CD14-positive monocyte (primary cell): ENCODE measurements at regions not wholly inside any gene's neighbourhood (a gene's known extent, or its start where the extent isn't known, plus 50 kb on each side); places are given as distances from the start of the nearest gene placed in this dataset.

Experiments used
- DNase-seq, 3 donors: peaks; one replicate each; pipeline ENCODE4 v3.0.0-alpha.2; 2011 to 2022
- H2AFZ ChIP-seq: 2 replicates; pipeline ENCODE4 v1.6.0; 2012; ENCODE audit warnings: mild to moderate bottlenecking, low read depth, low read length, inconsistent platforms; ENCODE audit not compliant: insufficient read depth, poor library complexity, severe bottlenecking
- H3K27ac ChIP-seq, 2 donors: 1 replicate in 1 of 2; 2 replicates in 1 of 2; pipeline ENCODE4 v1.5.1; 2012 to 2013; ENCODE audit warnings: low read length in 2 of 2, control low read depth in 1 of 2, inconsistent platforms in 1 of 2, low read depth in 1 of 2, mild to moderate bottlenecking in 1 of 2
- H3K27me3 ChIP-seq, 2 donors: one replicate each; pipeline versions ENCODE4 v1.6.0 to v1.6.1; 2011 to 2013; ENCODE audit warnings: low read length in 2 of 2; ENCODE audit not compliant: control insufficient read depth in 2 of 2, insufficient read depth in 2 of 2
- H3K36me3 ChIP-seq, 2 donors: replicated peaks in 1 of 2; 1 replicate in 1 of 2; 2 replicates in 1 of 2; pipeline versions ENCODE4 v1.5.1 to v1.6.1; 2012 to 2013; ENCODE audit warnings: low read length in 2 of 2, control low read depth in 1 of 2, inconsistent platforms in 1 of 2, mild to moderate bottlenecking in 1 of 2; ENCODE audit not compliant: insufficient read depth in 2 of 2, control insufficient read depth in 1 of 2
- H3K4me1 ChIP-seq, 2 donors: 1 replicate in 1 of 2; 2 replicates in 1 of 2; pipeline versions ENCODE4 v1.5.1 to v1.6.1; 2012 to 2013; ENCODE audit warnings: low read length in 2 of 2, control low read depth in 1 of 2, inconsistent platforms in 1 of 2, mild to moderate bottlenecking in 1 of 2, moderate library complexity in 1 of 2; ENCODE audit not compliant: insufficient read depth in 2 of 2, control insufficient read depth in 1 of 2
- H3K4me2 ChIP-seq: replicated peaks from 2 replicates; pipeline ENCODE3; 2012; ENCODE audit warnings: low read length, moderate library complexity, mild to moderate bottlenecking; ENCODE audit not compliant: poor library complexity, severe bottlenecking; ENCODE audit errors: extremely low read depth
- H3K4me3 ChIP-seq, 3 experiments: fragments of 200-600 bp in 1 of 3; sonication (generic) in 1 of 3; replicated peaks in 1 of 3; 1 replicate in 2 of 3; 2 replicates in 1 of 3; pipeline ENCODE4 v1.5.1; 2011 to 2013; ENCODE audit warnings: low read length in 3 of 3, mild to moderate bottlenecking in 3 of 3, control low read depth in 2 of 3, low read depth in 2 of 3, inconsistent platforms in 1 of 3, moderate library complexity in 1 of 3
- H3K79me2 ChIP-seq: 2 replicates; pipeline ENCODE4 v1.6.0; 2012; ENCODE audit warnings: mild to moderate bottlenecking, control low read depth, inconsistent platforms, low read length, moderate library complexity; ENCODE audit not compliant: insufficient read depth
- H3K9ac ChIP-seq: 2 replicates; pipeline ENCODE4 v1.6.0; 2017; ENCODE audit warnings: low read length, mild to moderate bottlenecking; ENCODE audit not compliant: insufficient read depth, poor library complexity, severe bottlenecking
- H3K9me3 ChIP-seq, 2 donors: replicated peaks in 1 of 2; 1 replicate in 1 of 2; 2 replicates in 1 of 2; pipeline versions ENCODE4 v1.5.1 to v1.6.1; 2012 to 2013; ENCODE audit warnings: low read length in 2 of 2, control low read depth in 1 of 2; ENCODE audit not compliant: control insufficient read depth in 1 of 2, insufficient read depth in 1 of 2
- H4K20me1 ChIP-seq: 2 replicates; pipeline ENCODE4 v1.6.0; 2012; ENCODE audit warnings: mild to moderate bottlenecking, low read length, control low read depth, moderate library complexity; ENCODE audit not compliant: insufficient read depth
- H3K27ac Mint-ChIP-seq, 7 donors: one replicate each; pipeline ENCODE4 v1.8.0; 2020; ENCODE audit warnings: mild to moderate bottlenecking in 7 of 7, mixed read lengths in 7 of 7, moderate library complexity in 6 of 7, inconsistent platforms in 2 of 7
- H3K27me3 Mint-ChIP-seq, 3 donors: one replicate each; pipeline ENCODE4 v1.8.0; 2021 to 2022; ENCODE audit warnings: low read depth in 3 of 3, mild to moderate bottlenecking in 3 of 3, mixed read lengths in 3 of 3, moderate library complexity in 3 of 3, inconsistent platforms in 1 of 3
- H3K36me3 Mint-ChIP-seq, 2 donors: one replicate each; pipeline ENCODE4 v1.8.0; 2020; ENCODE audit warnings: mixed read lengths in 2 of 2, inconsistent platforms in 1 of 2, mild to moderate bottlenecking in 1 of 2
- H3K4me1 Mint-ChIP-seq: one replicate; pipeline ENCODE4 v1.8.0; 2020; ENCODE audit warnings: mild to moderate bottlenecking, mixed read lengths
- H3K4me3 Mint-ChIP-seq, 2 donors: one replicate each; pipeline ENCODE4 v1.8.0; 2020; ENCODE audit warnings: mild to moderate bottlenecking in 2 of 2, mixed read lengths in 2 of 2, moderate library complexity in 1 of 2
- H3K9me3 Mint-ChIP-seq, 7 donors: one replicate each; pipeline ENCODE4 v1.8.0; 2020 to 2022; ENCODE audit warnings: mixed read lengths in 7 of 7, mild to moderate bottlenecking in 6 of 7, moderate library complexity in 6 of 7, inconsistent platforms in 2 of 7
- WGBS: methylation state at CpG from one replicate; pipeline ENCODE4 v1.1.5; 2013; ENCODE audit warnings: missing lambda C conversion rate; ENCODE audit not compliant: insufficient coverage; 5-methylcytosine and 5-hydroxymethylcytosine counted together
- intact Hi-C, 2 donors: fragments of 100-400 bp; cut with micrococcal nuclease; formaldehyde crosslinking; loops; one replicate each; pipeline versions ENCODE4 v1.15.0 to v1.15.1; 2023
- TF ChIP-seq, protein P1 (sequence below): fragments of 200-600 bp; IDR thresholded peaks from one replicate; pipeline ENCODE4 v1.8.0; 2022; ENCODE audit warnings: antibody characterized with exemption, mild to moderate bottlenecking

DNA sequence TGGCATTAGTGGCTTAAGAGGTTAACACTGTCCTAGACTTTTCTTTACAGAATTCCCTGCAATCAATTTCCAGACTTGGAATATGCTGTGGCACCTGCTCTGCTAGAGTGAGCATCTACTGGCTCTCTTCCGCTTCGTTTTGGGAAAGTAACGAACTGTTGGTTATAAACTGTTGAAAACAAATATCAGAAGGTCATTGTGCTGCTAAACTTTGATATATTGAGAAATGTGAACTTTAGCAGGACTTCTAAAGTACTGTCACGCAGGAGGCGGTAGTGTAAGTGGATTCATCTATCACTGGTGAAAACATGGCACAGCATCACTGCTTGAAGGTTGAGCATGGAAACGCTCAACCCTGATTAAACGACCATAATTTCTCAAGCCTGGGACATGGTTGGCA lies 348.9 kb downstream of the FLRT2 start:
- no peaks in the 10 kb centered on the region for H3K27me3 ChIP-seq
- no peak overlapping the region for H3K4me3 ChIP-seq
- H3K36me3 Mint-ChIP-seq, result no peaks in the 10 kb centered on the region
- intact Hi-C loops, result no loop called here
- peaks cover 1 to 3% (median 2%) of the 10 kb centered on the region in 7 donors for H3K9me3 Mint-ChIP-seq
- no peak overlapping the region for H3K4me2 ChIP-seq
- H3K27ac ChIP-seq, result no peak overlapping the region
- H4K20me1 ChIP-seq, result no peaks in the 10 kb centered on the region
- 94% methylated on average over 3 of the region's 7 CpGs for WGBS
- H3K4me3 Mint-ChIP-seq, result no peak overlapping the region
- H2AFZ ChIP-seq, result no peak overlapping the region
- H3K36me3 ChIP-seq, result no peaks in the 10 kb centered on the region
- H3K9me3 ChIP-seq, result no peaks in the 10 kb centered on the region
- no peaks in the 10 kb centered on the region for H3K4me1 ChIP-seq
- no peaks in the 10 kb centered on the region for H3K79me2 ChIP-seq
- DNase-seq, result no peak
- TF ChIP-seq, protein P1, sequence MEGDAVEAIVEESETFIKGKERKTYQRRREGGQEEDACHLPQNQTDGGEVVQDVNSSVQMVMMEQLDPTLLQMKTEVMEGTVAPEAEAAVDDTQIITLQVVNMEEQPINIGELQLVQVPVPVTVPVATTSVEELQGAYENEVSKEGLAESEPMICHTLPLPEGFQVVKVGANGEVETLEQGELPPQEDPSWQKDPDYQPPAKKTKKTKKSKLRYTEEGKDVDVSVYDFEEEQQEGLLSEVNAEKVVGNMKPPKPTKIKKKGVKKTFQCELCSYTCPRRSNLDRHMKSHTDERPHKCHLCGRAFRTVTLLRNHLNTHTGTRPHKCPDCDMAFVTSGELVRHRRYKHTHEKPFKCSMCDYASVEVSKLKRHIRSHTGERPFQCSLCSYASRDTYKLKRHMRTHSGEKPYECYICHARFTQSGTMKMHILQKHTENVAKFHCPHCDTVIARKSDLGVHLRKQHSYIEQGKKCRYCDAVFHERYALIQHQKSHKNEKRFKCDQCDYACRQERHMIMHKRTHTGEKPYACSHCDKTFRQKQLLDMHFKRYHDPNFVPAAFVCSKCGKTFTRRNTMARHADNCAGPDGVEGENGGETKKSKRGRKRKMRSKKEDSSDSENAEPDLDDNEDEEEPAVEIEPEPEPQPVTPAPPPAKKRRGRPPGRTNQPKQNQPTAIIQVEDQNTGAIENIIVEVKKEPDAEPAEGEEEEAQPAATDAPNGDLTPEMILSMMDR, result no peak
- no peaks in the 10 kb centered on the region for H3K4me1 Mint-ChIP-seq
- H3K9ac ChIP-seq, result no peak overlapping the region
- no peaks in the 10 kb centered on the region for H3K27me3 Mint-ChIP-seq
- H3K27ac Mint-ChIP-seq, result no peak overlapping the region

DNA sequence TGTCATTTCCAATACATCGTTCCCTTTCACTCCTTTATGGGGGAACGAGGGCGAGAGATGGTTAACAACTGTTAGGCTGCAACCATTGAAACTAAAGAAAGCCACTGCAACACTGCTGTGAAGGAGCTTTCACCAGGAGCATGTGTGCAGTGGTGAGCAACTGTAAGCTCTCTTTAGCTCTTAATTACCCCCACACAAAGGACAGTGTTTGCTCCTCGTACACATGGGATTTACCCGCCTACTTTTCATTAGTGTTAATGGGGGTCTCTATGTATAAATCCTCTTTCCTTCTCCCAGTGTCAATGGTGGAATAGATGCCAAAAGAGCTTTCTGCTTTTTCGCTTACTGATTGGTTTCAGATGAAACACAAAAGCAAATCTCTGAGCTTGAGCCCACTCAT lies 343.1 kb downstream of the FLRT2 start:
- no peak for DNase-seq
- H3K27ac Mint-ChIP-seq, result no peak overlapping the region
- H3K4me2 ChIP-seq, result no peak overlapping the region
- TF ChIP-seq, protein P1, result no peak
- H3K4me3 Mint-ChIP-seq, result no peak overlapping the region
- peaks cover 0 to 5% (median 4%) of the 10 kb centered on the region in 7 donors for H3K9me3 Mint-ChIP-seq
- intact Hi-C loops, result no loop called here
- H3K4me1 Mint-ChIP-seq, result no peaks in the 10 kb centered on the region
- no peaks in the 10 kb centered on the region for H3K4me1 ChIP-seq
- H3K9ac ChIP-seq, result no peak overlapping the region
- H3K9me3 ChIP-seq, result no peaks in the 10 kb centered on the region
- no peaks in the 10 kb centered on the region for H3K27me3 Mint-ChIP-seq
- WGBS, result no CpG with 5 or more reads among the region's 6 CpGs
- H2AFZ ChIP-seq, result no peak overlapping the region
- no peak overlapping the region for H3K27ac ChIP-seq
- H3K4me3 ChIP-seq, result no peak overlapping the region
- H4K20me1 ChIP-seq, result no peaks in the 10 kb centered on the region
- H3K27me3 ChIP-seq, result no peaks in the 10 kb centered on the region
- no peaks in the 10 kb centered on the region for H3K36me3 Mint-ChIP-seq
- H3K36me3 ChIP-seq, result no peaks in the 10 kb centered on the region
- no peaks in the 10 kb centered on the region for H3K79me2 ChIP-seq
